ENCODE measurements at regions not wholly inside any gene's neighbourhood (a gene's known extent, or its start where the extent isn't known, plus 50 kb on each side); places are given as distances from the start of the nearest gene placed in this dataset.
A peak's percentile ranks its signal among the peaks of the same experiment; 100 is the strongest.
"Not testable (repeated sequence)": the region's sequence is repeated elsewhere in the genome, so short reads cannot be mapped to it uniquely, and the experiment has no call there.

DNA sequence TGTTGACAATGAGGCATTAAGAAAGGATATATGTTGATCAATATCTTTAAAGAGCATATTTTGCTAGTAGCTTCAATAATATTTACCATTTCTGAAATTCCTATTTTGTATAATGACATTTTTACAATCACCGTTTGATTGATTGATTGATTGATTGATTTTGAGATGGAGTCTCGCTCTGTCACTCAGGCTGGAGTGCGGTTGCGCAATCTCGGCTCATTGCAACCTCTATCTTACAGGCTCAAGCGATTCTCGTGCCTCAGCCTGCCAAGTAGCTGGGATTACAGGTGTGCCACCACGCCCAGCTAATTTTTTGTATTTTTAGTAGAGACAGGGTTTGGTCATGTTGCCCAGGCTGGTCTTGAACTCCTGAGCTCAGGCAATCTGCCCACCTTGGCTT lies 150.9 kb upstream of the TEX13D start:
- not testable (repeated sequence) for DNase-seq

DNA sequence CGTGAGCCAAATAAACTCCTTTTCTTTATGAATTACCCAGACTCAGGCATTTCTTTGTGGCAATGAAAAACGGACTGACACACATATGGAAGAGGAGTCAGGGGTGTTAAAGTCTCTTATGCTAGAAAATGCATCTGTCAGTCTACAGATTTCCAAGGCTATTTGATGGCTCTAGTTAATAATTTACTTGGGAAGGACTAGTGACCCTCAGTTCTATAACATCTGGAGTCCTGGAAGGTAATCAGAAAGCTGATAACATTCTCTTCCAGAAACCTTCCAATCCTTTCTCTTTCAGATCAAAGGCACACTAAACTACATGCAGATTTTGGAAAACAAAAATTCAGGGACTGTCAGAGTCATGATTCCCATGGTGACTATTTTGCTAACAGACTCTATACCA lies 142.0 kb upstream of the TEX13D start:
- DNase-seq, result no peak

DNA sequence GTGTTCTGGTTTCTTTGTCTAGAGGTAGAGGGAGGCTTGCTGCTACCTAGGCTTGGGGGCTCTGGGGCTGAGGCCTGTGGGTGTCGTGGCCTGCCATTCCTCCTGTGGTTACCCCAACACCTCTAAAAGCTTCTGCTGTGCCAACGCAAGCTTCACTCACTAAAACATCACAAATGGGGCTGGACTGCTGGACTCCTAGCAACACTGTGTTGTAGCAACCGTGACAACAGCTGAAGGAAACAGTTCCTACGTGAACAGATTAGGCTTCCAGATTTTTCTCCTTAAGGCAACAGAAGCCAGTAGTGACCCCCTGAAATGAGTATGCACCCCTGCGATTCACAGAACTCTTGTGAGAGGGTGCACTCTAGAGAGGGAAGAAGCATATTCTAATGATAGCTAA lies 138.3 kb upstream of the TEX13D start:
- no peak for DNase-seq

DNA sequence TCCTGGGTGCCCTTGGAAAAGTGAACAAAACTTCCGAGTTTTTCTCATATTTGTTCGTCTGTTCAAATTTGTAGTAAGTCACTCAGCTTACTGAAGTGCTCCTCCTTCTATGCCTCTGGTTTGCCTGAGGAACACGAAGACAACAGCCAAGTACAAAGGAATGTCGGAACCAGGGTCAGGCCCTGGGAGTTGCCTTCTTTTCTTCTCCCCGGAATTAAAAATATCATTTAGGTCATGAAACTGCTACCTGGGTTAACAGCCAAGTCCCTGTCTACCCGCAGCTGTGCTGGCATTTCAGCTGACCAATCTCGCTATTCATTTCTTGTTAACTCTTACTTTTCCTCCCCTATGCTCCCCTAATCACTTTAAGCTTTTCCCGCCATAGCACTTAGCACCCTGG lies 137.6 kb upstream of the TEX13D start:
- no peak for DNase-seq

GRCh38 chrX:124203311-124203710 lies 129.1 kb upstream of the TEX13D start:
- DNase-seq, result no peak

GRCh38 chrX:124208660-124209059 lies 123.8 kb upstream of the TEX13D start:
- DNase-seq, result peak; percentile 45

DNA sequence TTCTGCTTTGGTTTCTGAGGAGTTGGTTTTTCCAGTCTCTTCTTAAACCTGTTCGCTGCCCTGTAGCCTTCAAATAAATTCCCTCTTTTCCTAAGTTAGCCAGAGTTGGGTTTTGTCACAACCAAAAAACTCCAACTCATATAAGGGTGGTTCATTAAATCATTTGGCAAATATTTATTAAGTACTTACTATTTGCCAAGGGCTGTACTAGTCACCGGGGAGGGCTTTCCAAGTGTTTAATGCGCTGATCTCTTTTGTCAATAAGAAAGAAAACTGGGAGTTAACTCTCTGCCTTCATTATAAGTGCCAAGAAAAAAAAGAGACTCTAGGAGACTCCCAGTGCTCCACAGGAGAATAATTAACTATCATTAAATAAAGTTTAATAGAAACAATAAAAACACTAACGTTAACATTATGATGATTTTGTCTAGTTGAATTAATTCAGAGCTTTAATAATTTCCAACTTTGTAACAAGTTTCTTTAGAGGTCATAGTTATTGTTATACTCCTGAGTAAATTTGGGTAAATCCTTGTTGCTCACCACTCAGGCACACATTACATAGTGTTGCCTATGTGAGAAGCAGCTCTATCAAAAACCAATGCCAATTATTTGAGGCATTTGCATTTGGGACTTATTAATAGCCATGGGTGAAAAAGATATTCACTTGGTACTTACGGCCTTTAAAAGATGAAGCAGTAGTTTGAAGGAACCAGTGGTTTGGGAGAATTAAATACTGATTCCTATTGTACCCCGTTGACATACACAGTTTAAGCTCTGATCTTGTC lies 122.5 kb upstream of the TEX13D start:
- DNase-seq, result no peak

DNA sequence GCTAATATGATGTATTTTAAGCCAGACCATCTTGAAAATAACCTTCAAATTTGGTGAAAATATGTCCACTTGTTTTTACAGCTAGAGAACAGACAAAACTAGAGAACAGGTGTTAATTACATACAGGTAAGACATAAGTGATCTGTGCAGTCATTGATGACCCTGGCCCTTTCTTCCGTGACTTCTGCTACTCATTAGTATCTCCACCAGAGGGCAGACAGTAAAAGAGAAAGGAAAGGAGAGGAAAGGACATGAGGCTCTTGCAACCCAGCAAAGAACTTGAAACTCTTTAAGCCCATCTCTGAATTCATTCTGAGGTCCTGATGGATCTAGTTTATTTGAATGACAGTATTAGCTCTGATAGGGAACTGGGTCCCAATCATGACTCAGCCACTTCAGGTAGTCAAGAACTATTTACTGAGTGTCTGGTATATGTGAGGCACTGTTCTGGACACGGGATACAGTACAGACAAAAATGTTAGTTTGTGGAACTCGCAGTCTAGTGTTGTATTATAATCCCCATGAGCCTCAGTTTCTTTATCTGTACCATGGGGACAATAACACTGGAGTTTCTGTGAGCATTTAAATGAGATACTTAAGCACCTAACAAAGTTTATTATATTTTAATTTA lies 121.0 kb upstream of the TEX13D start:
- peak; percentile 35 for DNase-seq

DNA sequence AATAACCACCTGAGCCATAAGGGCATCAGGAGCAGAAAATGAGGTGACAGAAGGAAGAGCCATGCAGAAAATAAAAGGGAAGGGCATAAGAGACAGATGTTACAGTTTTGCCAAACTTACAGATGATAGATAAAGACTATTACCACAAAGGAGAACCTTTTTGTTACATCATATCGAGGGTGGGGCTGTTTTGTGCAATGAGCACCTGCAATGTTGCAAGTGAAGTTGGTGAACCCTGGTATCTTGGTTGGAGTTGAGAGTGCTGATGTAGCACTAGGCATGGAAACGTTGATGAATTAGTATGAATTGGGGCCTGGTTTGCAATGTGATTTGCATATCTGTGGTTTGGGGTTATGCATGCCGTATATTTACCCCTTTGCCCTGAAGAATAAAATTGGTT lies 119.8 kb upstream of the TEX13D start:
- peak; percentile 40 for DNase-seq

DNA sequence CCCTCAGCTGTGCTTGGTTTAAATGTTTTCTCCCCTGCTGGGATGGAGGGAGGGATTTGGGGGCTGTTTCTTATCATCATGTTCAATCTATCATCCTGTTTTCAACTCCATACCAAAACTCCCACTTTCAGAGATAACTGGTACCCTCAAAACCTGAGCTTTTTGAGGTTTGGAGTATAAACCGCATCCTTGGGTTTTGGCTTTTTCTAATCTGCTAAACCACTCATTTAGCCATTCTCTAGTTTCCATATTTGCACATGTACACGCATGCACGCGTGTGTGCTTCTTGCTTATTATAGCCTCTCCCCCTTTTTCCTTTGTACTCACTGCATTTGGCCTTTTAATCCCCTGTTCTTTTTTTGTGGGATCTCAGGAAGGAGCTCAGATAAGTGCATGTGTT lies 116.7 kb upstream of the TEX13D start:
- DNase-seq, result no peak

DNA sequence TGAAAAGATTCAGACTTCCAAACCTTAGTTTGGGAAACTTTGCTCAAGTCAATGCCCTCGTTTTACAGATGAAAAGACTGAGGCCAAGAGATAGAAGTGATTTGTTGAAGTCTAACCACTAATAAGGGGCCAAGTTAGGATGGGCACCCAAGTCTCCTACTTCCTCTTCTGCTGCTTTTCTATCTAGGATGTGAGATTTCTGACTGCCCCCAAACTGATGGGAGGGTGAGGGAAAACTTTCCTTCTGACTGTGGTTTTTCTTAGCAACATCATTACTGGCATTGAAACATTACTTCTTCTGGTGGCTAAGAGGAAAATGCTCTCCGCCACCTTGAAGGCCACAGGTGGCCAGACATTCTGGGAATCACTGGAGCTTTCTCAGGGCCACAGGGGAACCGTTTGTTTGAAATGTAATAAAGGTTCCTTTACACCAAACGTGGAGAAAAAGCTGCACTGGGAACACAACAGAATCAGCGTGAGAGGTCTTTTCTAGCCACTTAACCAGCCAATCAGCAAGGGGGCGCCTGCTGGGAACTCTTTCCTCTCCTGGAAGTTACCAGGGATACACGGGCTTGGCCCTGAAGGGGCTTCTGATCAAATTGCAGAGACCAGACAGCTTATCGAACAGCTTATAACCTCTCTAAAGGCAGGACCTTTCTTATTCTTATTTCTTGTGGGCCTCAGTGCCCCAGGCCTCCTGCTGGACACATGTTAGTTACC lies 115.9 kb upstream of the TEX13D start:
- no peak for DNase-seq

- DNase-seq, result peak; percentile 75
Observed at GRCh38 chrX:124217304-124218251, 114.9 kb upstream of the TEX13D start.

DNA sequence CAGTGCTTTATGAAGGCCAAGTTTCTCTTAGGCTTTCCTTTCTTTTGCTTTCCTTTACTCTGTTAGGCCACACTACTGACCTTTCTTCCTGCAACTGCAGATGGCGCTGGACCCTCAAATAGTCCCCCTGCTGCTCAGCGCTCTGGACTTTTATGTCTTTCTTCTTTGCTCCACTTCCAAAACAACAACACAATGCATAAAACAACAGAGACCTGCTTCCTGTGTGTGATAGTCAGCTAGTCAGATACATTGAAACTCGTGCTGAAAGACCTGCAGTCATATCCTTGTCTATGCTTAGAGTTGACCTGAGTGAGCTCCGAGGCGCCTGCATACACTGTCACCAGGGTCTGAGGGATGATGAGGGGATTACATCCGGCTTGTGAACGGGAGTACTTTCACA lies 108.9 kb upstream of the TEX13D start:
- DNase-seq, result no peak

DNA sequence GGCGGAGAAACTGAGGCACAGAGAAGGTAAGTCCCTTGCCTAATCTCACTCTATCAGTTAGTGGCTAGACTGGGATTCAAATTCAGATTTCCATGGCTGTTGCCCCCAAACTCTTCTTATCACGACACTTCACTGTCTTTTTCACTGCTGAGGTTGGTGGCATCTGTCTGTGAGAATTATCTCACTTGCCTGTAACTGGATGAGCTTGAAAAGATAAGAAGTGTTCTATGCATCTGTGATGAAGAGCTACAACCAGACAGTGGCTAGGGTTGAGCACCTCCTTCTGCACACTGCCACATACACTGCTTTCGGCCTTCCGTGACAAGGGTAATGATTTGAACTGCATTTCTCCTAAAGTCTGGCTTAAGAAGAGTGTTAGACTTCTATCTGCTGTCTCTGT lies 107.9 kb upstream of the TEX13D start:
- no peak for DNase-seq

DNA sequence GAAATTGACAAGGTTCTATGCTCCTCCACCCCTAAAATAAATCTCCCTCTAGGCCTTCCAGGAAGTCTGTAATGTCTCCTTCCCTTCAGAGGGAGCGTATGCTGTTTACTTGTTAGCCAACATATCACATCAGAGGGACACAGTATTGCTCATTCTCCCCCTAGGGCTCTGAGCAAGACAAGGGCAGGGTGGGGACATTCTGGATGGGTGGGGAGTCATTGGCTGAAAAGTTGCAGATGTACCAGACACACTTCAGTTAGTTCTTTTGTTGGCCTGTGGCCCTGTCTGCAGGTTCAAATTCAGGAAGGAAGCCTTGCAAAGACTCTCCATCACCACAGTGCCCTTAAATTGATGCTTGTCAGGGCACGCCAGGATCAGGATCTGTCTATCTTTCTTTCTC lies 106.3 kb upstream of the TEX13D start:
- DNase-seq, result no peak

GRCh38 chrX:124228849-124229248 lies 103.6 kb upstream of the TEX13D start:
- no peak for DNase-seq

- DNase-seq, result no peak
Observed at GRCh38 chrX:124229374-124229773, 103.1 kb upstream of the TEX13D start.

DNA sequence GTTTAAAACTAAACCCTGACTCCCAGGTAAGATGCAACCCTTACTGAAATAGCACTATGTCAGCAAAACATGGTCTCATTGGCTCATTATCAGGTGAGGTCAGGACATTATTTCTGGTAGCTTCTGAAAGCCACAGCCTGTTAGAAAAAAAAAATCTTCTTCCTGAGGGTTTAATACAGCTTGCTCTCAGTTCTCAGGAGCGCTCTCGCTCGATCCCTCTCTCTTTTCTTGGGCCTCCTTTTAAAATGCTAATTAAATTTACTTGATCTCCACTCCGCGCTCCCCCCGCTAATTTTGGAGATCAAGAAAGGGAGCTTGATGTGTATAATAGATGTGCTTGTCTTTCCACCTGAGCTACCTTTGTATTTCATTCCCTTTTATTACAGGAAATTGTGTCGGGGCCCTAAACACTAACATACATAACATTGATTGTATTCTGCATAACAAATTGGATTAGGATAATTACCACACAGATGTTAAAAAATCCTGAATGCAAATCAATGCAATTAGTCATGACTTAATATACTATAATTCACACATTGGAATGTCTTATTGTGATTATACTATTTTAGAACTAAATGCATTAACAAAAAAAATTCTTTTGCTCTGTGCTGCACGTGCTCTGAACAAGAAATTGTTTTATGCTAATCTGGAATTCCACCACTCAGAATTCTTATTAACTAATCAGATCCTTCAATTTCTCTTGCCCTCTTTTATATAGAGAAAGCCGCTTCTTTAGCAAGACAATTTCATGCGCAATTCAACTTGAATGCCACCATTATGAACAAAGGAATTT lies 101.6 kb upstream of the TEX13D start:
- DNase-seq, result no peak

- no peak for DNase-seq
Observed at GRCh38 chrX:124231451-124231759, 101.1 kb upstream of the TEX13D start.

- no peak for DNase-seq
Observed at GRCh38 chrX:124232523-124233201, 99.8 kb upstream of the TEX13D start.

DNA sequence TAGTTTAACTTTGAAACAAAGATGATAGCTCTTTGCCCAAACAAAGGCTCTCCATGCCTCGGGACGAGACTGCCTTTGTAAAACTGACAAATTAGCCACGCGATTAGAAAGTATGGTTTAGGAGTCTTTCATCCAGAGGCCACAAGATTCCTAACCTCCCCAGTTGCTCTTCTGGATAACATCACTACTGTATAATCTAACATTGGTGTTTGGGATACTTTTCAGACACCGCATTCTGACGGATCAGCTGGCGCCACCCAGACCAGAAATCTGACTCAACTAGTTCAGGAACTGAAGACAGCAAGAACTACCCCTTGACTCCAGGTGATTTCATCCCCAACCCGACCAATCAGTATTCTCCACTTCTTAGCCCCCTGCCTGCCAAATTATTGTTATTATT lies 98.1 kb upstream of the TEX13D start:
- no peak for DNase-seq
